OCI-M2 (cell line): ENCODE measurements at regions not wholly inside any gene's neighbourhood (a gene's known extent, or its start where the extent isn't known, plus 50 kb on each side); places are given as distances from the start of the nearest gene placed in this dataset.

Experiments
- DNase-seq: peaks from one replicate; lab custom pipeline; 2025; ENCODE audit not compliant: unreplicated experiment; lab: John Stamatoyannopoulos, UW

DNA sequence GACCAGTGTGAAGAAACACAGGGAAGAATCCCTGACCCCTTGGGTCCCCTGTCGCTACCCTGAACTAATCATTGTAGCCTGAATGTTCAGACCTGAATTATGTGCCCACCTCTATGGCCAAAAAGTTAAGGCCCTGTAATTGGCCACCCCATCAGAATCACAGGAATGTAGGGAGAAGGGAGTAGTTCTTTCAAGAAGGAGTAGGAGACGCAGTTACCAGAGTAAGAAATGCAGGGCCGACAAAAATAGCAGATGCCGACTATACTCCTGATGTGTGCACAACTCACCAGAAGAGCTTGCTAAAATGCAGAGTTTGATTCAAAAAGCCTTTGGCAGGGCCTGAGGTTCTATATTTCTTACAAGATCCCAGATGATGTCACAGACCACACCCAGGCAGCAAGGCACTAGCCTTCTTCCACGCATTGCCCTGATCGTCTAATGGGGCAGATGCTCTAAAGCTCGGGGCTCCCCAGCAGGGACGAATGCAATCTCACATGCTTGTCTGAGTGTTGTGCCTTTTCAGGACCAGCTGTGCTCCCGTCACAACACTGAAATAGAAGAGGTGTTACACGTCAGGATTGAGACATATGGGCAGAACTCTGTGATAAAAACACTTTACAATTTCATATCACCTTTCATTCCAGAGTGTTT, 161.0 kb upstream of the FAM241A start:
- DNase-seq = no peak

- no peak for DNase-seq
Measured at GRCh38 chr4:111985426-111985825, 159.8 kb upstream of the FAM241A start.

DNA sequence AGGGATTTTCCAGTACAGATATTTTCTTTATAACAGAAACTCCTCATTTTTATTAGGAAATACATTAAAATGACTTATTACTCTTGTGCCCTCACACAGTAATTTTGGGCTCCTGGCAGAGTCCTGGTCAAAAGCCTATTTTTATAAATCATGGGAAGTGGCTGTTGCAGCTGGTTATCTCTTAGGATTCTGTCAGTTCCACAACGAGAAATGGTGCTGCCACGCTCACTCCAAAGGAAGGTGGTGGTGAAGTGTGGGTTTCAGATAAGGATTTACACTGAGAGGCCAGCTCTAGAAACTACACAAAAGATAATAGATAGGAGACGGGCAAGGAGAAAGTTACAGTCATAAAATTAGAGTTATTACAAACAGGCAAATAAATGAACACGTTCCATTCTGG, 159.2 kb upstream of the FAM241A start:
- no peak for DNase-seq

- DNase-seq = no peak
Measured at GRCh38 chr4:111988514-111988913, 156.7 kb upstream of the FAM241A start.

- DNase-seq = no peak
Measured at GRCh38 chr4:111989817-111990216, 155.4 kb upstream of the FAM241A start.

DNA sequence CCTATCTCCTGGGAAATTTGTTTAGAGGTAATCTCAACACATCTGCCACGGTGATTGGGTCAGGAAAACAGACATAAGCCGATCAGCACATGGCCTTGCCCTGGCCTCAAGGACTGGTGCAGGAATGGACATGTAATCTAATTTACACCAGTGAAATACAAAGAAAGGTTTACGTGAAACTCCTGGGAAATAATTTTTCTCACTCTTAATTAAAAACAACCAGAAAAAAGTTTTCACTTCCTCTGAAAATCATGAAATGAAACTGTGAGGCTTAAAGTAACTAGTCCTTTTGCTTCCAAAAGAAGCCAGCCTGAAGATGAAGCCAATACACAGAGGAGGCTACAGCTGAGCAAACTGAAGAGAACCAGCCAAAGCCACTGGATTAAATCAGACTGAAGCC, 154.1 kb upstream of the FAM241A start:
- no peak for DNase-seq

GRCh38 chr4:111991797-111992196, 153.5 kb upstream of the FAM241A start:
- DNase-seq = no peak

DNA sequence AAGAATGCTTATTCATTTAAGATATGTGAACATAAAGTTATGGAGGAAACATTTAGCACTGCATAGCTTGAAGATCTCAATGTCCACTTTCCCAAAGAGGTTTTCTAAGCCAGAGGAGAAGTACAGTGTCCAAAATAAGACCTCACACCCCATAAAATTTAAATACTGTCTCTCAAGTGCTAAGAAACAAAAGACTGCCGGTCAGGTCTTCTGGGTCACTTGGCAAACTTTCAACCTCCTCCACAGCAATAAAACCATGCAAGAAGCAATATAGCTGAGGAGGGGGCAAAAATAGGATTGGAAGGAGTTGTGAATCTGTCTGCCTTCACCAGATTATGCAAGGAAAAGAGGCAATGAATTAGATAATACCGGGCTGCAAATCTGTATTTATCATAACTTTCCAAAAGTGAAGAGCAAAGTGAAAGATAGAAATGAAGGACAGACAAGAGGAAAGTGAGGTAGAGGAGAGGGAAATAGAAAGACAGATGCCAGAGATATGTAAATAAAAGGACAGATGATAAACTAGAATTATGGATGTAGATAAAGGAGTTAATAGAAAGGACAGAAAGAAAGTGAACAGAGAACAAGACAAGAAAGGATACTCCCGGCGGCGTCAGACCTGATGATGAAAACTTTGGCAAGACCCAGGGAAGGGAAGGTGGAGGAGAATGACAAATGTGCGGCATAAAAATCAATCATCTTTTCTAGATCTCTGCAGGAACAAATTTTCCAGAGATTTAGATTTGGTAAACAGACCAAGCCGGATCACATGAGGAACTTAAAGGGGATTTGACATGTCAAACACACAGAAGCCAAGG, 152.7 kb upstream of the FAM241A start:
- DNase-seq = no peak

DNA sequence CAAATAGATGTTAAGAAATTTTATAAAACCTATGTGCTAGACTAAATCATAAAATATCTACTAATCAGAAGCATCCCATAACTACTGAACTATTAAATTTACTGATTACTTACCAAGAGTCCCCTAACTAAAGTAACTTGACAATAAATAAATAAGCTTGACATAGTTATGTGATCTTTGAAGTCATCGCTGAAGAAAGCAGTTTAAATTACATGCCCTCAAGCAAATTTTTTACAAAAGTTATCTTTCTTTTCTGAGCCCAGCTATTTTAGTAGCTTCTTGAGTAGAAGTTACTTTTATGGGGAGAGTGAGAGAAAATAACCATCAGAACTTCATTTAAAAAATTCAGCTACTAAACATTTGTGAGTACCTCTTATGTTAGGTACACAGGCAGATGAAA, 150.9 kb upstream of the FAM241A start:
- no peak for DNase-seq

DNA sequence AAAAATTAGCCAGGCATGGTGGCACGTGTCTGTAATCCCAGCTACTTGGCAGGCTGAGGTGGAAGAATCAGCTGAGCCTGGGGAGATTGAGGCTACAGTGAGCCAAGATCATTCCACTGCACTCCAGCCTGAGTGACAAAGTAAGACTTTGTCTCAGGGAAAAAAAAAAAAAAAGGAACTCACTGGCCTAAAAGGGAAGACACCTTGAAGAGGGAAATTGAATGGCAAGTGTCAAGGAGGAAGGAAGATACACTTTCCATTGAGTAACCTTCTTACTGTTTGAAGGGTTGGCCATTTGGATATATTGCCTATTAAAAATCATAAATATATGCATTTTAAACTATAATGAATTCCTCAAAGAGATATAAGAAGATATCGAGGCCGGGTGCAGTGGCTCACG, 147.5 kb upstream of the FAM241A start:
- DNase-seq = no peak

DNA sequence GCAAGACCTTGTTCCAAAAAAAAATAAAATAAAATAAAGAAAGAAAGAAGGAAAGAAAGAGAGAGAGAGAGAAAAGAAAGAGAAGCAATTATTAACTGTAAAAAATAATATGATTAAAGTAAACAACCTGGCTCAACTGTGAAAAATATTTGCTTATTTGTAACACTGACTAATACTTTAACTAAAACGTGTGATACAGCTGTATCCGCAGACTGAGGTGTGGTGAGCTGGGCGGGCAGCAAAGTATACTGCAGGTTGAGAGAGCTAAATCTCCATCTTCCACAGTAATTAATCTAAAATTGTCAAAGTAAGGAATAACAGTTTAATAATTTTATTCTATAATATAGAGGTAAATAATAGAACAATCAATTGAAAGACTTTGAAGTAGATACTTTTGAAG, 145.5 kb upstream of the FAM241A start:
- DNase-seq = no peak

DNA sequence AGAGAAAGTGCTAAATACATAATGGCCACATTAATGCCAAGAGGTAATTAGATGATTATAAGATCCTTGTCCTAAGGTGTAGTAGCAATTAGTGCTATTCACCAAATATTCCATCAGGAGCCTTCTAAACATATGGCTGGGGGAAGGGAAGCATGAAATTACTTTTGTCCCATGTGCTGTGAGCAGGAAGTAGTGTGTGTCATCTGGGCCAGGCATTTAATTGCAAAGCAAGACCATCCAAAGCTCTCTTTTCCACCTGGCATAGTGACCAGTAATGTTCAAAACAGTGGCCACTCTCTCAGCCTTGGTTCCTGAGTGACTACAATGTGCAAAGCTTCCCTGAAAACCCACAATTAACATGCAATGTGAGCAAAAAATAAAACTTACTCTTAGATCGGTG, 144.2 kb upstream of the FAM241A start:
- DNase-seq = no peak

- no peak for DNase-seq
Measured at GRCh38 chr4:112002248-112002661, 143.0 kb upstream of the FAM241A start.

- DNase-seq = no peak
Measured at GRCh38 chr4:112003231-112003907, 141.9 kb upstream of the FAM241A start.

- DNase-seq = no peak
Measured at GRCh38 chr4:112005027-112005426, 140.2 kb upstream of the FAM241A start.

DNA sequence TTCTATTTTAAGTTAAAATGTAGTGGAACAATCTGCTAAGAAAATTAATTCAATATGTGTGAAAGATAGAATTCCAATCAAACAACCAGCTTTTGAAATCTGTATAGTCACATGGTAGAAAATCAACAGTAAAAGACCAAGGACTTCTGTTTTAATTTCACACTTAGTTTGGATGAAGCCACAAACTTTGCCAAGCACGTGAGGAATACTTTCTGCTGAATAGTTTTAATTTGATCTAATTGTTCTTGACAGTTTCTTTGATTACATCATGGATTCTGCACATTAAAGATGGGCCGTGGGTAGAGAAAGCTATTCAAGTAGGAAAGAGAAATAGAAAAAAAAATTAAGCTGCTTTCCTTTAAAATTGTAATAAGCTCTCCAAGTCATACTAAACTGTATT, 137.9 kb upstream of the FAM241A start:
- no peak for DNase-seq

- no peak for DNase-seq
Measured at GRCh38 chr4:112015960-112016359, 129.3 kb upstream of the FAM241A start.

- DNase-seq = no peak
Measured at GRCh38 chr4:112023402-112023950, 121.8 kb upstream of the FAM241A start.

DNA sequence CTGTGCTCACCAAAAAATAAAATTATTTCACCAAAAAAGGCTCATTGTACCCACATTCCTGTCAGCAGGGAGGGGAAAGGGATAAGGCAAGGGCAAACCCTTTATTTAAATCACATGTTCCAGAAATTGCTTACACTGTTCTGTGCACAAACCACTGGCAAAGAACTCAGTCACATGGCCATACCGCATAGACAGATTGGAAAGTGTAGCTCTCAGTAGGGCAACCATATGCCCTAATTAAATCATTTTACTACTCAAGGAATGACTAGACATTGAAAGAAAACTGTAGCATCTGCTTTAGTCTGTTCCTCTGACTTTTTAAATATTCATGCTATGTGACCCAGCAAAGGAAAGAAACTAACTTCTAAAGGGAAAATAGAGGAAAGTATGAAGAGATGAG, 119.2 kb upstream of the FAM241A start:
- no peak for DNase-seq

- DNase-seq = no peak
Measured at GRCh38 chr4:112029771-112030171, 115.5 kb upstream of the FAM241A start.

DNA sequence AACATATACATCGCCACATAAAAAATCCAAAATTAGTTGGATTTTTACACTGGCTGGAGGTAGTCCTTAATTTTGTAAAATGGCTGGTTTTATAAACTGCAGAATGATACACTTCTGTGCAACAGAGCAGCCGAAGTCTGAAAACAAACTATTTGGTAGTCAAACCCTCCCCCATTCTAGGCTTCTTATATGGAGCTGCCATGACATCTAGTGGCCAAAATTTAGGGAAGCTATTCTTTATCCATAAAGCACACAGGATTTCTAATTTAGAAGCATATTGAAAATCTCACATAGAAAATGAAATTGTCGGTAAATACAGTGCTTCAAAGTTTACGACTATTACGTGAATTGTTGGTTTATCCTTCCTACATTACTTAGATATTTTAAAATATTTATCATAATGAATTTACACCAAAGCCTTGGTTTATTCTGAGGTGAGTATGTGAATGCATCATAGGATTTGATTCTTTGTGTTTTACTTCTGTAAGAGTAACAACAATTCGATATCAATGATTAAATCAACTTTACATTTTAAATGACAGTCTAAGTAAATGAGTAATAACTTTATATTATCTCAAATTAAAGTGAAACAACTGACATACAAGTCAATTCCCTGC, 113.4 kb upstream of the FAM241A start:
- peak; percentile 33 for DNase-seq
